ENCODE measurements at regions not wholly inside any gene's neighbourhood (a gene's known extent, or its start where the extent isn't known, plus 50 kb on each side); places are given as distances from the start of the nearest gene placed in this dataset.

- DNase-seq (ENCODE audit: low read depth) = no peak
- no peak overlapping the region for H3K4me3 ChIP-seq (ENCODE audit: low read length)
- no peak for TF ChIP-seq CTCF (conservative IDR thresholded peaks at IDR 0.05; ENCODE audit: low read depth, low read length)
These were observed 665.1 kb upstream of the ZEB2 start for GRCh38 chr2:145184741-145185651.

DNA sequence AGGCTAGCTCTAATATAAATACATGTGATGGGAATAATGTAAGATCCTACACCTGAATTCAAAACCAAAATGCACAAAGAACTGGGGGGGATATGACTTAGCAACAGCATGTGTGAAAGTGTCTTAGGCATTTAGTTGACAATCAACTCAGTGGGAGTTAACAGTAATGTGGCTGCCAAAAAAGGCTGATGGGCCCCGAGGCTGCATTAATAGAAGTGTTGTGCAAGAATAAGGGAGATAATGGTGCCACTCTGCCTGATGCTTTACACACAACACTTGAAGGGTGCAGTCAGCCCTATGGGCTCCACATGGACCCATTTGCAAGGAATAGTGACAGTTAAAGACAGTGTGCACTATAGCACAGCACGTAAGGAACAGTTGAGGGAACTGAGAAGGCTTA lies 649.4 kb upstream of the ZEB2 start:
- no peak for TF ChIP-seq CTCF (conservative IDR thresholded peaks at IDR 0.05; ENCODE audit: low read depth, low read length)
- DNase-seq (ENCODE audit: low read depth) = no peak

GRCh38 chr2:145168091-145168490 lies 648.2 kb upstream of the ZEB2 start:
- TF ChIP-seq CTCF (conservative IDR thresholded peaks at IDR 0.05; ENCODE audit: low read depth, low read length) = no peak
- H3K4me3 ChIP-seq (ENCODE audit: low read length) = no peak overlapping the region
- no peak for DNase-seq (ENCODE audit: low read depth)

More for the DNA sequence above, 649.4 kb upstream of the ZEB2 start:
- H3K4me3 ChIP-seq (ENCODE audit: low read length) = no peak overlapping the region

DNA sequence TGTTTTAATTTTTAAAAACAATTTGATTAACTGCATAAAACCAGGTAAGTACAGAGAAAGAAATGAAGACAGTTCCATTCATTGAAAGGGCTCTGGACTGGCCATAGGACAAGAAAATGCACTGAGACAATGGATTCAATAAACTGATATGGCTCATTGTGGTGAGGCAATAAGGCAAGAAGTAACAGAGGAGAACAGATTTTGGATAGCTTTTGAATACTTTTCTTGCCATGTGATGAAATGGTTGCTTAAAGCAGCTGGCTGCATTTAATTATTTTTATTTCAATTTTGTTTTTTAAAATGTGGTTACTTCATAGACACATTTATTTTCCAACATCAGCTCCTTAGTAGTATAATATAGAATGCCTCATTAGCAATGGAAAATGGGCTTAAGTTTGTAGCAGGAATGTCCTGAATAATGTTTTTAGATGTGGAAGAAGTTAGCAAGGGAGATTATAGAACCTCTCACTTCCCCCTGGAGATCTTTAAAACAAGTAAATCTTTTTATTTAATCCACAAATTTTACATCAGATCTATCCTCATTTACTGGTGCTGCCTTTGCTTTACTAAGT lies 646.9 kb upstream of the ZEB2 start:
- H3K4me3 ChIP-seq (ENCODE audit: low read length) = no peak overlapping the region
- no peak for DNase-seq (ENCODE audit: low read depth)
- TF ChIP-seq CTCF (conservative IDR thresholded peaks at IDR 0.05; ENCODE audit: low read depth, low read length) = no peak

DNA sequence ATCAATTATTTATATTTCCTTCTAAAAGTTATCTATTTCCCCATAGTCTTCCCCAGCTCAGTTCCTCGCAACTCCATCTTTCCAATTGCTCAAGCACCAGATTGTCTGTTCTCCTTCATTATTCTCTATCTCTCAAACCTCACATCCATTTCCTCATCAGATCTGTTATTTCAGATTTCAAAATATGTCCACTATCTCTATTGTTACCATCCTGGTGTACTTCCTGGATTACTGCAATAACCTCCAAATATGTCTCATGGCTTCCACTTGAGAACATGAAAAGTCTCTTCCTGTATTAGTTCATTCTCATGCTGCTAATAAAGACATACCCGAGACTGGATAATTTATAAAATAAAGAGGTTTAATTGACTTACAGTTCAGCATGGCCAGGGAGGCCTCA lies 641.7 kb upstream of the ZEB2 start:
- no peak overlapping the region for H3K4me3 ChIP-seq (ENCODE audit: low read length)
- DNase-seq (ENCODE audit: low read depth) = no peak
- no peak for TF ChIP-seq CTCF (conservative IDR thresholded peaks at IDR 0.05; ENCODE audit: low read depth, low read length)

DNA sequence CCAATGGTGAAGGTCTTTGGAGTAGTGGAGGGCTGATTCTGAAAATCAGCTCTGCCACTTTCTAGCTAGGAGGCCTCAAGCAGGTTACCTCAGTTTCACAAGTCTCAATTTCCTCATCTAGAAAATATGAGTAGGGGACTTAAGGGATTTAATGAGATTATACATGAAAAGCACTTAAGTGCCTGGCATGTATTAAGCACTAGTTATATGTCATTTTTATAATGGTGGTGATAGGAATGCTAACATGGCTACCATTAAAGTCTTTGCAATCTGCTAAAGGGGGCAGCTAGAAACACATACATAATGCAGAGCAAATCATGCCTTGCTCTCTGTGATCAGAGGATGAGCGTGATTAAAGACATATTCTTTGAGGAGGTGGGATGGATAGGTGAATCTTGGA lies 640.9 kb upstream of the ZEB2 start:
- H3K4me3 ChIP-seq (ENCODE audit: low read length) = no peak overlapping the region
- no peak for DNase-seq (ENCODE audit: low read depth)
- TF ChIP-seq CTCF (conservative IDR thresholded peaks at IDR 0.05; ENCODE audit: low read depth, low read length) = no peak

DNA sequence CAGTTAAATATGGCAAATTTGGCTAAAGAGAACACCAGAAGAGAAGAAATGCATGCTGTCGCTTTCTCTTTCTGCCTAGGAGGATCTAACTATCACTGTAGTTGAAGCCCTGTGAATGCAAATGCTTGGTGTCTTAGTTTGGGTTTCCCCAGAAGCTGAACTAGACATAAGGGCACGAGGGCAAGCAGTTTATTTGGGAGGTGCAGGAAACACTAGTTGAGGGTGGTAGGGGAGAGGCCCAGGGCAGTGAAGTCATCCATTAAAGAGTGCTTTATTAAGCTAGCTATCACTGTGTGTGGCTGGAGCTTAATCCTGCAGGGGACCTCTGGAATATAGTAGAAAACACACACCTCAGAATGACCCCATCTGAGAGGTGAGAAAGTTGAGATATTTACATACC lies 639.8 kb upstream of the ZEB2 start:
- no peak for DNase-seq (ENCODE audit: low read depth)
- no peak for TF ChIP-seq CTCF (conservative IDR thresholded peaks at IDR 0.05; ENCODE audit: low read depth, low read length)
- H3K4me3 ChIP-seq (ENCODE audit: low read length) = no peak overlapping the region
